Neural crest cell (in vitro differentiated cells): ENCODE measurements at regions not wholly inside any gene's neighbourhood (a gene's known extent, or its start where the extent isn't known, plus 50 kb on each side); places are given as distances from the start of the nearest gene placed in this dataset.
A peak's percentile ranks its signal among the peaks of the same experiment; 100 is the strongest.
"Not testable (repeated sequence)": the region's sequence is repeated elsewhere in the genome, so short reads cannot be mapped to it uniquely, and the experiment has no call there.

ENCODE experiments used
- DNase-seq: peaks from one replicate; pipeline ENCODE4 v3.0.0; 2021; ENCODE audit warnings: low read depth, mixed read lengths, low spot score
- H3K27ac Mint-ChIP-seq: one replicate; pipeline ENCODE4 v1.8.0; 2021; ENCODE audit warnings: mild to moderate bottlenecking, mixed read lengths; ENCODE audit not compliant: unreplicated experiment
- H3K27me3 Mint-ChIP-seq: 2 replicates; pipeline ENCODE4 v1.8.0; 2021; ENCODE audit warnings: low read depth, mild to moderate bottlenecking, mixed read lengths
- H3K36me3 Mint-ChIP-seq: 2 replicates; pipeline ENCODE4 v1.8.0; 2021; ENCODE audit warnings: low read depth, mild to moderate bottlenecking, mixed read lengths
- H3K4me1 Mint-ChIP-seq: 2 replicates; pipeline ENCODE4 v1.8.0; 2021; ENCODE audit warnings: mixed read lengths
- H3K4me3 Mint-ChIP-seq: one replicate; pipeline ENCODE4 v1.8.0; 2021; ENCODE audit warnings: mild to moderate bottlenecking, mixed read lengths
- H3K9me3 Mint-ChIP-seq: 2 replicates; pipeline ENCODE4 v1.8.0; 2021; ENCODE audit warnings: mixed read lengths
- CTCF ChIP-seq: fragments of 200-600 bp; sonication (generic); conservative IDR thresholded peaks from 2 replicates; pipeline ENCODE4 v1.5.0; 2021; ENCODE audit warnings: antibody characterized with exemption, mild to moderate bottlenecking

GRCh38 chr7:94782777-94783176, 124.6 kb upstream of the PPP1R9A start:
- no peaks in the 10 kb centered on the region for H3K36me3 Mint-ChIP-seq
- no peak for TF ChIP-seq CTCF
- peaks cover 6% of the 10 kb centered on the region for H3K4me1 Mint-ChIP-seq
- no peak overlapping the region for H3K4me3 Mint-ChIP-seq
- peak overlapping the region; percentile 35 for H3K27ac Mint-ChIP-seq
- no peaks in the 10 kb centered on the region for H3K27me3 Mint-ChIP-seq
- H3K9me3 Mint-ChIP-seq = peaks cover 10% of the 10 kb centered on the region
- DNase-seq = no peak

- no peaks in the 10 kb centered on the region for H3K4me1 Mint-ChIP-seq
- TF ChIP-seq CTCF = no peak
- peaks cover 18% of the 10 kb centered on the region for H3K9me3 Mint-ChIP-seq
- H3K4me3 Mint-ChIP-seq = no peak overlapping the region
- H3K27ac Mint-ChIP-seq = no peak overlapping the region
- H3K27me3 Mint-ChIP-seq = no peaks in the 10 kb centered on the region
- no peaks in the 10 kb centered on the region for H3K36me3 Mint-ChIP-seq
- no peak for DNase-seq
Observed at GRCh38 chr7:94787285-94787684, 120.1 kb upstream of the PPP1R9A start.

GRCh38 chr7:94788378-94788777, 119.0 kb upstream of the PPP1R9A start:
- not testable (repeated sequence) for H3K27ac Mint-ChIP-seq, H3K36me3 Mint-ChIP-seq, H3K4me1 Mint-ChIP-seq, DNase-seq, H3K4me3 Mint-ChIP-seq, H3K27me3 Mint-ChIP-seq
- peaks cover 16% of the 10 kb centered on the region for H3K9me3 Mint-ChIP-seq

- Mint-ChIP-seq H3K27ac (no peak overlapping the region), H3K36me3 (no peaks in the 10 kb centered on the region), H3K4me1 (no peaks in the 10 kb centered on the region), H3K27me3 (no peaks in the 10 kb centered on the region), H3K9me3 (peaks cover 8% of the 10 kb centered on the region), H3K4me3 (no peak overlapping the region)
- no peak for TF ChIP-seq CTCF
- no peak for DNase-seq
Observed at GRCh38 chr7:94792241-94792640, 115.2 kb upstream of the PPP1R9A start.

- DNase-seq, H3K4me1 Mint-ChIP-seq, H3K36me3 Mint-ChIP-seq, H3K27me3 Mint-ChIP-seq, H3K27ac Mint-ChIP-seq, H3K4me3 Mint-ChIP-seq, H3K9me3 Mint-ChIP-seq: not testable (repeated sequence)
Observed at GRCh38 chr7:94797404-94797803, 110.0 kb upstream of the PPP1R9A start.

GRCh38 chr7:94803821-94804220, 103.6 kb upstream of the PPP1R9A start:
- Mint-ChIP-seq H3K9me3 (peaks cover 3% of the 10 kb centered on the region), H3K4me3 (no peak overlapping the region), H3K4me1 (no peaks in the 10 kb centered on the region), H3K27me3 (peaks cover 3% of the 10 kb centered on the region), H3K27ac (no peak overlapping the region), H3K36me3 (peaks cover 2% of the 10 kb centered on the region)
- DNase-seq = no peak
- no peak for TF ChIP-seq CTCF

GRCh38 chr7:94808673-94809072, 98.7 kb upstream of the PPP1R9A start:
- H3K4me1 Mint-ChIP-seq, H3K4me3 Mint-ChIP-seq, H3K27ac Mint-ChIP-seq, H3K36me3 Mint-ChIP-seq, H3K27me3 Mint-ChIP-seq, DNase-seq, H3K9me3 Mint-ChIP-seq: not testable (repeated sequence)
